GM23248 (cell line): ENCODE measurements at regions not wholly inside any gene's neighbourhood (a gene's known extent, or its start where the extent isn't known, plus 50 kb on each side); places are given as distances from the start of the nearest gene placed in this dataset.

Source experiments
- EZH2 ChIP-seq: fragments of 200-600 bp; sonication (generic); IDR thresholded peaks from 2 replicates; pipeline ENCODE4 v1.6.1; 2018; ENCODE audit warnings: antibody characterized with exemption, mild to moderate bottlenecking; ENCODE audit not compliant: insufficient read depth, poor library complexity, severe bottlenecking
- EZH2phosphoT487 ChIP-seq: fragments of 200-600 bp; sonication (generic); IDR thresholded peaks from 2 replicates; pipeline ENCODE4 v1.6.1; 2018; ENCODE audit warnings: antibody characterized with exemption, moderate library complexity, mild to moderate bottlenecking, low read depth; ENCODE audit not compliant: insufficient read depth

- no peak for TF ChIP-seq EZH2
- no peak for TF ChIP-seq EZH2phosphoT487
Observed at GRCh38 chr5:117118499-117118898, 543.9 kb upstream of the SEMA6A start.
